Activated T-helper 9 cell treated with anti-CD3 and anti-CD28 coated beads, Interleukin-2, amount 50 U/mL, for 16 hours (primary cell): ENCODE measurements at regions not wholly inside any gene's neighbourhood (a gene's known extent, or its start where the extent isn't known, plus 50 kb on each side); places are given as distances from the start of the nearest gene placed in this dataset.

Source experiments
- DNase-seq: peaks from one replicate; pipeline ENCODE4 v3.0.0-alpha.2; 2020; ENCODE audit warnings: low read depth

GRCh38 chr13:89738072-89738471, 1609.4 kb upstream of the MIR17HG start:
- DNase-seq, result no peak

- DNase-seq, result no peak
These were observed 1606.3 kb upstream of the MIR17HG start for GRCh38 chr13:89740994-89741685.

- no peak for DNase-seq
These were observed 1600.9 kb upstream of the MIR17HG start for GRCh38 chr13:89746554-89746953.

- no peak for DNase-seq
These were observed 1598.8 kb upstream of the MIR17HG start for GRCh38 chr13:89748716-89749115.

- no peak for DNase-seq
These were observed 1597.6 kb upstream of the MIR17HG start for GRCh38 chr13:89749888-89750287.

GRCh38 chr13:89750371-89750770, 1597.1 kb upstream of the MIR17HG start:
- no peak for DNase-seq

GRCh38 chr13:89751432-89751930, 1596.0 kb upstream of the MIR17HG start:
- no peak for DNase-seq

- no peak for DNase-seq
These were observed 1595.1 kb upstream of the MIR17HG start for GRCh38 chr13:89752394-89752793.

GRCh38 chr13:89755729-89756492, 1591.6 kb upstream of the MIR17HG start:
- DNase-seq, result no peak

GRCh38 chr13:89763005-89763404, 1584.5 kb upstream of the MIR17HG start:
- DNase-seq, result no peak

GRCh38 chr13:89783221-89783755, 1564.2 kb upstream of the MIR17HG start:
- no peak for DNase-seq

GRCh38 chr13:89784161-89784809, 1563.2 kb upstream of the MIR17HG start:
- no peak for DNase-seq

- no peak for DNase-seq
These were observed 1561.0 kb upstream of the MIR17HG start for GRCh38 chr13:89786531-89786930.

GRCh38 chr13:89790696-89791095, 1556.8 kb upstream of the MIR17HG start:
- DNase-seq, result no peak

- DNase-seq, result no peak
These were observed 1555.4 kb upstream of the MIR17HG start for GRCh38 chr13:89791971-89792630.

- DNase-seq, result no peak
These were observed 1551.3 kb upstream of the MIR17HG start for GRCh38 chr13:89796196-89796595.

- DNase-seq, result no peak
These were observed 1543.6 kb upstream of the MIR17HG start for GRCh38 chr13:89803839-89804238.

- no peak for DNase-seq
These were observed 1540.9 kb upstream of the MIR17HG start for GRCh38 chr13:89806594-89806993.

GRCh38 chr13:89812856-89813255, 1534.6 kb upstream of the MIR17HG start:
- DNase-seq, result no peak

- DNase-seq, result no peak
These were observed 1531.1 kb upstream of the MIR17HG start for GRCh38 chr13:89816404-89816803.

- DNase-seq, result no peak
These were observed 1525.0 kb upstream of the MIR17HG start for GRCh38 chr13:89822467-89822866.

- DNase-seq, result no peak
These were observed 1519.9 kb upstream of the MIR17HG start for GRCh38 chr13:89827552-89827951.
